ENCODE measurements at regions not wholly inside any gene's neighbourhood (a gene's known extent, or its start where the extent isn't known, plus 50 kb on each side); places are given as distances from the start of the nearest gene placed in this dataset.

GRCh38 chr2:120847700-120848321, 112.1 kb downstream of the GLI2 start:
- Mint-ChIP-seq H3K27me3 (no peaks in the 10 kb centered on the region), H3K36me3 (ENCODE audit: low read depth) (no peaks in the 10 kb centered on the region), H3K4me1 (no peaks in the 10 kb centered on the region), H3K9me3 (peaks cover 8% of the 10 kb centered on the region), H3K4me3 (no peak overlapping the region), H3K27ac (no peak overlapping the region)
- no peak for ATAC-seq (replicated peaks)

DNA sequence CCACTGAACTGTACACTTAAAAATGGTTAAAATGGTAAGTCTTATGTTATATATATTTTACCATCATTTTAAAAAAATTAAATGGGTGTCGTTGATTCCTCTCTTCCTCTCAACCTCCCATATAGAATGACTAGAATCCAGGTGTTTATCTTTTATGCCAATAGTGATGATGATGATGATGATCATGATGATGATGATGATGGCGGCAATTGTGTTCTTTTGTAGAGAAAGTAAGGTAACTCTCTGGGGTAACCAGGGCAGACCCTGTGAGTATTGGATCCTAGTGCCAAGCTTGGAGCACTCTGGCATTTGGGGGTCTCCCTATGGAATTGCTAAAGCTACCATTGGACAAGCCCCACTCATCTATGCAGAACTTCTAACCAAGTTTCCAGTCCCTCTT, 113.6 kb downstream of the GLI2 start:
- Mint-ChIP-seq H3K4me3 (no peak overlapping the region), H3K4me1 (no peaks in the 10 kb centered on the region), H3K27ac (no peak overlapping the region), H3K36me3 (ENCODE audit: low read depth) (no peaks in the 10 kb centered on the region), H3K27me3 (no peaks in the 10 kb centered on the region), H3K9me3 (peaks cover 8% of the 10 kb centered on the region)
- ATAC-seq (replicated peaks): no peak

DNA sequence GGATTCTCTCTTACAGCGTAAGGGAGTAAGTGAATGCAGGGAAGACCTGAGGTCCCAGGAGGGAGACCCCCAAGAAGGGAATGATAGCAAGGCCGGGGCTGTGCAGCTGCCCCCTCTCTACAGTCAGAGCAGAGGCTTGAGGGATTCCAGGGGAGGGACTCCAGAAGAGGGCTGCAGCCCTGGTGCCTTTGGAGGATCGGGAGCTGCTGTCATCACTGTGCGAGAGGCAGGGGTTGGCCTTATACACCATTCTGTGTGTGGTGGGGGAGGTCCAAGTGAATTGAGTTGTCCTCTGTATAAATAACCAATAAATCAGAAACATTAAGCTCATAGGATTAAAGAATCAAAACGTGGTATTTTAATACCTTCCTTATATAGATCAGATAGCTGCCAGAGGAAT, 114.9 kb downstream of the GLI2 start:
- H3K4me3 Mint-ChIP-seq: no peak overlapping the region
- no peaks in the 10 kb centered on the region for H3K27me3 Mint-ChIP-seq

DNA sequence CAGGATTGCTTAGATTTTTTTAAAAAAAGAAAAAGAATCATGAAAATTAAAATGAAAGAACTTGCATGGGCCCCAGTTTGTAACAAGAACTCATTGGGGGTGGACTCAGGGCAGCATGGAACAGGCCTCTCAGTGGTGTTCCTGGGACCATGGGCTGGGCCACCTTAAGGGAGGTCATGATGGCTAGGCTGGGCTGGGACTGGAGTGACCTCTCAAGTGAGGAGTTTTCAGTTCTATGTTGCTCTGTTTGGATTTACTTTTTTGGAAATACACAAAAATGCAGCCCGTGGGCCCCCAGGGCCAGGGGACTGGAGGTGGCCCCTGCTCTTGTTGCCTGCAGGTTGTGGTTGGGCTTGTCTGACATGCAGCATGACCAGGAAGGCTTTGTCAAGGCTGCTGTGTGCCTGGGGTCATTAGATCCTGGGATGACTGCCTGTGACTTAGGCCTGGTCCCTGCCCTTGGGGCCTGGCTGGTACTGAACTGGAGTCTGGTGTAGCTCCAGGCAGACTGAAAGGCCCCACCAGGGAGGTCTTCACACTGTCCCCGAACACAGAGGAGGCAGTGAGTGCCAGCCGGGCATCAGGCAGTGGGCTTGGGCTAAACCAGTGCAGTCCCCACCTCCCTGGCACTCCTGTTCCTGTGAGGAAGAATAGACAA, 115.6 kb downstream of the GLI2 start:
- no peak overlapping the region for H3K27ac Mint-ChIP-seq
- H3K36me3 Mint-ChIP-seq (ENCODE audit: low read depth): no peaks in the 10 kb centered on the region
- H3K4me3 Mint-ChIP-seq: no peak overlapping the region
- no peaks in the 10 kb centered on the region for H3K4me1 Mint-ChIP-seq
- ATAC-seq (replicated peaks): no peak
- H3K9me3 Mint-ChIP-seq: peaks cover 8% of the 10 kb centered on the region
- H3K27me3 Mint-ChIP-seq: no peaks in the 10 kb centered on the region

More for the DNA sequence above, 114.9 kb downstream of the GLI2 start:
- H3K36me3 Mint-ChIP-seq (ENCODE audit: low read depth): no peaks in the 10 kb centered on the region
- H3K9me3 Mint-ChIP-seq: peaks cover 8% of the 10 kb centered on the region
- no peak overlapping the region for H3K27ac Mint-ChIP-seq
- H3K4me1 Mint-ChIP-seq: no peaks in the 10 kb centered on the region
- ATAC-seq (replicated peaks): no peak

- Mint-ChIP-seq H3K4me3 (no peak overlapping the region), H3K4me1 (no peaks in the 10 kb centered on the region), H3K9me3 (peaks cover 8% of the 10 kb centered on the region), H3K27me3 (no peaks in the 10 kb centered on the region), H3K36me3 (ENCODE audit: low read depth) (no peaks in the 10 kb centered on the region), H3K27ac (no peak overlapping the region)
- no peak for ATAC-seq (replicated peaks)
Observed at GRCh38 chr2:120852200-120852815, 116.6 kb downstream of the GLI2 start.

DNA sequence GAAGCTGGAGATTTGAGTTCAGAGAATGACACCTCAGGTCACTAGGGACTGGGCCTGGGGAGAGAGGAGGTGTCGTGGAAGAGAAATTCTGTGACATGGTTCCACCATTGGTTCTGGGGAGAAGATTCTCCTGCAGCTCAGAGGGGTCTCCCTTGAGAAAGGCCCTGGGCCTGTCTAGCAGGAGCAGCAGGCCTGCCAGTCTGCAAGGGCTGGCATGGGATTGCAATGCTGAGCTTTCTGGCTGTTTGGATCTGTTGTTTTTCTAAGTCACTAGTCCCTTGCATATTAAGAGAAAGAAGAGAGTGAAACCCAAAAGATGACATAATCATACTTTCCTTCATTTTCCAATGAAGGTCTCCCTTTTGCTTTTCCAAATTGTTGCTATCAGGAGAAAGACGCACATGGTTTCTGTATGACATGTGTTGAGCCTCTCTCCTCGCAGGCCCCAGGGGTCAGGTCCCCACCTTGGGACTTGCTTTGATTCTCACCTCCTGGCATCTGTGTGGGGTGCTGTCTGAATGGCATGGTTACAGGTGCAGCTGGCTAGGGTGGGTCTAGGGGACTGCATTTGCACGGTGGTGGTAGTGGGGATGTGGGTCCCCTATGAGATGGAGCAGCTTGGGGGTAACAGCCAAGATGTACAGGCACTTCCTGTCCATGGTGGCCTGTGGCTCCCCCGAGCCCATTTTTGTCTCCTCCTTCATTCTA, 117.8 kb downstream of the GLI2 start:
- H3K36me3 Mint-ChIP-seq (ENCODE audit: low read depth): no peaks in the 10 kb centered on the region
- H3K27me3 Mint-ChIP-seq: no peaks in the 10 kb centered on the region
- H3K4me3 Mint-ChIP-seq: no peak overlapping the region
- H3K27ac Mint-ChIP-seq: no peak overlapping the region
- no peaks in the 10 kb centered on the region for H3K4me1 Mint-ChIP-seq
- ATAC-seq (replicated peaks): no peak
- H3K9me3 Mint-ChIP-seq: peaks cover 8% of the 10 kb centered on the region

- no peak for ATAC-seq (replicated peaks)
- Mint-ChIP-seq H3K27me3 (no peaks in the 10 kb centered on the region), H3K9me3 (peaks cover 4% of the 10 kb centered on the region), H3K36me3 (ENCODE audit: low read depth) (no peaks in the 10 kb centered on the region), H3K4me1 (no peaks in the 10 kb centered on the region), H3K4me3 (no peak overlapping the region), H3K27ac (no peak overlapping the region)
Observed at GRCh38 chr2:120854014-120854620, 118.4 kb downstream of the GLI2 start.

DNA sequence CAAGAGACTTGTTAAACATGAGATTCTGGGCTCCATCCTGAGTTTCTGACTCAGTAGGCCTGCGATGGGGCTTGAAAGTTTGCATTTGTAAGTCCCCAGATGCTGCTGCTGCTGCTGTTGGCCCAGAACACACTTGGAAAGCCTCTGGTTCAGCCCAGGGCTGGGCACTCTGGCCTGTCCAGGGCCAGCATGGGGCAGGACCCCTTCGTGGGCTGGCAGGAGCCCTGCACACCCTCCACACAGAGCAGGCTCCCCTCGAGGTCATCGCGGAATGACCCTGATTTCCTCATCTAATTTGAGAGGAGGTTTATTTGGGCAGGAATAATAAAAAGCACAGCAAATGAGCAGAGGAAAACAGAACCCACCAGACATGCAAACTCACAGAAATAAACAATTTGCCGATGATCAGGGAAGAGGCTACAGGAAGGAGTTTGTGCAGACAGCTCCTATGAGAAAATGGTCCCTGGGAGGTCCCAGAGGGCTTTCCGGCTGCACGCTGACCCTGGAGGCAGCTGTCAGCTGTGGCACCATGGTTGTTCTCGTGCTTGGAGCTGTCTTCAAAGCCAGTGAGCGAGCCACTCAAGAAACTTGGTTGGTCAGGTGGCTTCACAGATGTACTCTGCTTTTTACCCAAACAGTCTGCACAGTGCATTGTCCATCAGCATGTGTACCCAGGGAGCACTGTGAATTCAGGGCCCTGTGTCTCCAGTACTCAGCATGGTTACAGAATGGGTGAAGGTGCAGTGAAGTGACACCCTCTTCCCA, 119.3 kb downstream of the GLI2 start:
- no peak overlapping the region for H3K4me3 Mint-ChIP-seq
- H3K27ac Mint-ChIP-seq: no peak overlapping the region
- no peaks in the 10 kb centered on the region for H3K27me3 Mint-ChIP-seq
- ATAC-seq (replicated peaks): no peak
- H3K9me3 Mint-ChIP-seq: peaks cover under 1% of the 10 kb centered on the region
- H3K36me3 Mint-ChIP-seq (ENCODE audit: low read depth): no peaks in the 10 kb centered on the region
- H3K4me1 Mint-ChIP-seq: no peaks in the 10 kb centered on the region

DNA sequence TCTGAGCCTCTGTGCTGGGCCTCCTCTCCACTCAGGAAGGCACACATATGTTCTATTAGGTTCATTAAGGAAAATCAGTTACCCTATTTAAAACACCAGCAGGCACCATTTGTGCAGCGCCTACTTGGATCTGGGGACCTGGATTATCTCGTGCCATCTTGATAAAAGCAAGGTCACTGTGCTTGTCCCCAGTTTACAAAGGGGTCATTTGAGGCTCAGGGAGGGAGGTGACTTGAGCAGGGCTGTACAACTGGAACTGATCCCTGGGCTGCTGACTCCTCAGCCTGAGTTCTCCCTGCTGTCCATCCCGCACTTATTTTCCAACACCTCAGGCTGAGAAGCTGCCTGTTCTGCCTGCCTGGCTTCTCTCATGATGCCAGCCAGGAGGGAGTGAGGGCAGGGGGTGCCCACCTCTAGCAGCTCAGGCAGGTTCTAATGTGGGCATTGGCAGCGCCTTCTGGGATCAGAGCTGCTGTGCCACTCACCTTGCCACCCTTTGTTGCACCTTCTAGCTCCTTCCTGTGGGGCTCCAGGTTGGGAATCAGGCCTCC, 120.3 kb downstream of the GLI2 start:
- Mint-ChIP-seq H3K36me3 (ENCODE audit: low read depth) (no peaks in the 10 kb centered on the region), H3K4me3 (no peak overlapping the region), H3K27ac (no peak overlapping the region), H3K27me3 (no peaks in the 10 kb centered on the region), H3K9me3 (no peaks in the 10 kb centered on the region), H3K4me1 (no peaks in the 10 kb centered on the region)
- no peak for ATAC-seq (replicated peaks)

GRCh38 chr2:120856421-120856862, 120.8 kb downstream of the GLI2 start:
- Mint-ChIP-seq H3K27ac (no peak overlapping the region), H3K36me3 (ENCODE audit: low read depth) (no peaks in the 10 kb centered on the region), H3K4me3 (no peak overlapping the region), H3K4me1 (no peaks in the 10 kb centered on the region), H3K27me3 (no peaks in the 10 kb centered on the region), H3K9me3 (no peaks in the 10 kb centered on the region)
- no peak for ATAC-seq (replicated peaks)

GRCh38 chr2:120857422-120857821, 121.8 kb downstream of the GLI2 start:
- H3K27me3 Mint-ChIP-seq: no peaks in the 10 kb centered on the region
- no peak for ATAC-seq (replicated peaks)
- no peak overlapping the region for H3K4me3 Mint-ChIP-seq
- no peaks in the 10 kb centered on the region for H3K9me3 Mint-ChIP-seq
- H3K4me1 Mint-ChIP-seq: no peaks in the 10 kb centered on the region
- H3K36me3 Mint-ChIP-seq (ENCODE audit: low read depth): no peaks in the 10 kb centered on the region
- no peak overlapping the region for H3K27ac Mint-ChIP-seq

- Mint-ChIP-seq H3K9me3 (no peaks in the 10 kb centered on the region), H3K4me3 (no peak overlapping the region), H3K36me3 (ENCODE audit: low read depth) (no peaks in the 10 kb centered on the region), H3K27me3 (no peaks in the 10 kb centered on the region), H3K4me1 (no peaks in the 10 kb centered on the region), H3K27ac (no peak overlapping the region)
- ATAC-seq (replicated peaks): no peak
Observed at GRCh38 chr2:120857931-120858330, 122.3 kb downstream of the GLI2 start.

- Mint-ChIP-seq H3K4me1 (no peaks in the 10 kb centered on the region), H3K27me3 (no peaks in the 10 kb centered on the region), H3K36me3 (ENCODE audit: low read depth) (no peaks in the 10 kb centered on the region), H3K4me3 (no peak overlapping the region), H3K27ac (no peak overlapping the region), H3K9me3 (no peaks in the 10 kb centered on the region)
- no peak for ATAC-seq (replicated peaks)
Observed at GRCh38 chr2:120858361-120859106, 122.9 kb downstream of the GLI2 start.

All from activated T-helper 17 cell treated with anti-CD3 and anti-CD28 coated beads, Interleukin-2, amount 50 U/mL, for 72 hours (primary cell).